Muscle of back (tissue), 3 donors: ENCODE measurements at regions not wholly inside any gene's neighbourhood (a gene's known extent, or its start where the extent isn't known, plus 50 kb on each side); places are given as distances from the start of the nearest gene placed in this dataset.

Source experiments
- DNase-seq, 3 donors: peaks; one replicate each; pipeline versions ENCODE4 v3.0.0 to v3.0.0-alpha.2; 2013

DNA sequence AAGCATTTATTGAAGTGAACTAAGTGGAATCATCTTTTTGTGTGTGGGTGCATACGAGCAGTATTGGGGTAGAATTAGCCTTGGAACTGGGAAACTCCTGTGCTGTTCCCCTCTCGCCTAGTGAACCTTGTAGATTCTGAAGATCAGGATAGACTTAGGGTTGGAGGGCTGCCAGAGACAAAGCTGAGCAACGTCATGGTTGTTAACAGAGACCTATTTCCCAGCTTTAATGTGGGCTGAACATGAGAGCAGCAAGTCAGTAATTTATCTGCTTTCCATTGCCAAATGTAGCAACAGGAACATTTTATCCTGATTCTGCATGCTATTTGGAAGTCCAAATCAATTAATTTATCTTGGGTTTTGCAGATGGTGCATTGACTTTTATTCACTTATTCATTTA lies 246.6 kb downstream of the IL20RB start:
- DNase-seq = peak; percentile 7 to 44 (median 34)

DNA sequence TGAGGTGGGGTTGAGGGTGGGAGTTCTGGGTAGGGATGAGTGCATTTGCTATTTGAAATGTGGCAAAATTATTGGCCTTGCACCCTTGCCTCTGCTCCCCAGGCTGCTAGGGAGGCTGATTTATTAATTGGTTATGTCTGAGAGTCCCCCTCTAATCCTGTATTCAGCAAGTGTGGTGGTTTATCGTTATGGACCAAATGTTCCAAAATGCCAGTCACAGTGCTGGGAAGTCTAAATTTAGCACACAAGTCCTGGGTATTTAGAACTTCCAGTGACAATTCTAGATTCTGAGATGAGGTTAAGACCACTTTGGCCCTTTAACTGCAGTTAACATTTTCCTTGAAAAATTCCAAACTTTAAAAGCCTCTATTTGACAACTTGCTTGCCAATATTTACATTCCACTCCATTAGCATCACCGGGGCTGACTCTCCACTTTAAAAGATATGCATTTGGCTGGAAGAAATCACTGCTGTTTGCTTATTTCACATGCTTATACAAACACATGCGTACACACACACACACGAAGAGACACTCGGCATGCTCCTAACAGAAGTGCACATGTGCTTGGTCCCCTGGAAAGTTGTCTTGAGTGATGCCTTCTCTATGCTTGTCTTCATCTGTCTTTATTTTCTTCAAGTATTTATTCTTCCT lies 247.7 kb downstream of the IL20RB start:
- DNase-seq = peak; percentile 4 to 32 (median 15)

DNA sequence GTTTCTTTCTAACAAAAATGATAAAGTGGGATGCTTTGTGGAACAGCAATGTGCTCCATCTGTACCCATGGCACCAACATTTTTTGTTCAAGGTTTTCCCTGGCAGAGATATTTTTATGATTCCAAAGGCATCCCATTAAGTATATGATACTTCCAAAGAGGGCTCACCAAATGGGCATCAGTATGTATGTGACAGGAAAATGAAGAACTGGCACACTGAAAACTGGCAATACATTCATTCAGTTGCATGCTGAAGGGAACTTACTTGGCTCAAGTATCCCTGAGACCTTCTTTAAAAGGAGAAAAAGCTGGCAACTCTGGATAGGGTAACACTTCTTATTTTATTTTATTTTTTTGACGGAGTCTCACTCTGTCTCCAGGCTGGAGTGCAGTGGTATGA lies 249.8 kb downstream of the IL20RB start:
- DNase-seq = no peak

DNA sequence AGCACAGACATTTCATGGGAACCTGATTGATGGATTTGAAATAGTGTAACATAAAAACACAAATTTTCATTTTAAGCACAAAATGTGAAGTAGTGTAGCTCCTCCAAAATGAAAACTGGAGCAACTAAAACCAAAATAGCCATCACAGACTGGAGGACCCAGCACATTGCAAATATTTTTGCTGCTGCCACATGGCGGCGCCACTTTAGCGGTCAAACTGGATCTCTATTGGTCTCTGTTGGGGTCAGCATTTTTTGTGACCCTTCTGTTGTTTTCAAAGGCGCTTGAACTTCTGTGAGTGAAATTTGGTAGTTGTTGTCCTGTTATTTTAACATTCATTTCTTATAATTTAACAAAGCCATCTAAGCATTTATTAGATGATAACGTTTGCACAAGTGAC lies 259.9 kb downstream of the IL20RB start:
- DNase-seq = no peak

DNA sequence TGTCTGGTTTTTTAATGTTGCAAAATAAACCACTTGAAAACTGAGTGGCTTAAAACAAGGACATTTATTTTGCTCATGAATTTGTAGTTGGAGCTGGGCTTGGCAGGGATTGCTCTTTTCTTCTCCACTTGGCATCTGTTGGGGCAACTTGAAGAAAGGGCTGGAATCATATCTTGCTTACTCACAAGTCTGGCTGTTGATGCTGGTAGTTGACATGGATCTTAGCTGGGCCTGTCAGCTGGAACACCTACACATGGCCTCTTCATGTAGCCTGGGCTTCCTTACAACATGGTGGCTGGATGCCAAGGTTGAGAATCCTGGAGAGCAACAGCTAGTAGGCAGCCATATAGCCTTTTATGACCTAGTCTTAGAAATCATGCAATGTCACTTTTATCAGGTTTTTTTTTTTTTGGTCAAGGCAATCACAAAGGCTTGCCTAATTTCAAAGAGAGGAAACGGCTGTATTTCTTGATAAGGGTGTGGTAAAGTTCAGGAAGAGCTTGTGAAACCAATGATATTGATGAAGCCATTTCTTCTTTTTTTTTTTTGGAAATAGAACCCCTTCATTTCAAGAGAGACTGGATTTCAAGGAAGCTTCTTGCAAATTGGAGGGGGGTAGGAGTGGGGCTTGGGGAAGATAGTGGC lies 262.1 kb downstream of the IL20RB start:
- DNase-seq = no peak

GRCh38 chr3:137222736-137223225 lies 265.0 kb downstream of the IL20RB start:
- DNase-seq = no peak

GRCh38 chr3:137224464-137224863 lies 266.7 kb downstream of the IL20RB start:
- no peak for DNase-seq

DNA sequence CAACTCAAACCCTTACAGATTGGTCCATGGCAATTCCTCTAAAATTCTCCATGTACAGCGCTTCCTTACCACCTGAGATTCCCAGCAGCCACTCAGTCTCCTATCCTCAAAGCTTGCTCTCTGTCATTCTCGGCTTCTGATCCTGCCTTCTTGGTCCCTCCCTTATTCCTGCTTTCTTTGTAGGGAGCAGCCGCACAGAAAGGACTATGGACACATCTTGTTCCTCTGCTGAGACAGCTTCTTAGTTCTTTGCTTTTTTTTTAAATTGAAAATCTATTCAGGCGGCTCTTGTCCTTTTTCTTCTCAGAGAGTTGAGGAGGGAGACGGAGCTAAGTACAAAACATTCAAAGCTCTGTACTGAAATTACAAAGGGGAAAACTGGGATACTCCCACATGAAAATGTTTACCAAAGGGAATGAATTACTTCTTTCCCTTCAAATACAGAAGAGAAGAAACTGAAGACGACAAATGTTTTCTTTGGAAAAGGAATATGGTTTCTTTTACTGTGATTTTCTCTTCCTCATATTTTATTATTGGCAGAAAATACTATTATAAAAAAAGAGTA lies 285.1 kb downstream of the IL20RB start:
- DNase-seq = no peak

DNA sequence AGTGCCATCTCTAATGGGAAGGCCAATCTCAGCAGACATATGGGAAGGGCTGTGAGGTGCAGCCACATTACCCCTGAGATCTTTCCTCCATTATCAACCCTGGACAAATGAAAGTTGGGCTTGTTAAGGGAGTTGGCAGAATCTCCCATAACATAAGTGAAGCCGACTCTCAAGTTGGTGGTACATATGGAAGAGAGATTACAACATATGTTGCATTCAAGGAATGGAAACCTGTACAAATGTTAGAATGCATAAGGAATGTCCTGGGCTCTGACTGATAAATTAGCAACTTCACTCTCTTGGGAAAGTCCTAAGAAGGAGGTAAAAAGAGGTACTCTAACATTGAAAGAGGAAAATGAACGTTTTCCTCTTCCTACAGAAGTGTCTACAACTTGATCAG lies 288.7 kb downstream of the IL20RB start:
- no peak for DNase-seq

DNA sequence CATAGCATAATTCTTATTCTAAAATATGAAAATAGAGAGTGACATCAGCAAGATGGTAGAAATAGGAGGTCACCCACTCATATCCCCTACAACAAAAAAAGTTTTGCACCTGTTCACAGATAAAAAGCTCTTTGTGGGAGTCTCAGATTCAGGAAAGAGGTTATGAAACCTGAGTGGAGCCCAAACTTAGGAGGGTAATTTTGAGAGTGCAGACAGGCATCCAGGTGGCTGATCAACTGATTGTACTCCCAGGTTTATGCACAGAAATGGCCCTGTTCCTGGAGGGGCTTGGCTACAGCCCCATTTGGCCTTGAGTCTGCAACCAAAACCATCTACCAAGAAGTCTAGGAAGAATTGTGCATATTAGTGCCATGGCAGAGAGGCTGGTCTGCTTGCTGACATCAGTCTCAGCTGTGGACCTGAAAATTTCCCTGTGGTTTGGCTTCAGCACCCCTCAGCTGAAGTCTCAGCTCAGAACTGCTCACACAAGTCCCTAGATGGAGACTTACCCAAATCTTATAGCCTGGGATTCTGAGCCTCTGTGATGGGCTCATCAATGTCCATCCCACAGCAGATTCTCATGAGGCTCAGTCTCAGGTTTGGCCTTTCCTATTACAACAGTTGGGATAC lies 291.6 kb downstream of the IL20RB start:
- no peak for DNase-seq

DNA sequence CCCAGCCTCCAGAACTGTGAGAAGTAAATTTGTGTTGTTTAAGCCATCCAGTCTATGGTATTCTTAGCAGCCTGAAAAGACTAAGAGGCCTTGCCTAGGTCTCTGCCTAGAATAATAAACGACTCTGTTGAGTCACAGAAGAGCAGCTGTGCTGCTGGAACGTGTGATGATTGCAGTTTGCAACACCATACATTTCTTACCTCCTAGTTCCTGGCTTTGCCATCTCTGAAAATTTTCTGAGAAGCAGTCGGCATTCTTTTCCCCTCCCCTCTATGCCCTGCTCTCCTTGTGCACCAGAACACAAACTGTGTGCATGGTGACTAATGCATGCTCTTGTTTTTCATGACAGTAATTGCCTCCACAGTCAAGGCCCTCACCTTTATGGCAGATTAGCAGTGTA lies 301.3 kb downstream of the IL20RB start:
- peak in 1 of 3 donors; percentile 7 for DNase-seq

GRCh38 chr3:137259701-137260100 lies 301.9 kb downstream of the IL20RB start:
- peak in 2 of 3 donors; percentile 40 to 56 for DNase-seq

DNA sequence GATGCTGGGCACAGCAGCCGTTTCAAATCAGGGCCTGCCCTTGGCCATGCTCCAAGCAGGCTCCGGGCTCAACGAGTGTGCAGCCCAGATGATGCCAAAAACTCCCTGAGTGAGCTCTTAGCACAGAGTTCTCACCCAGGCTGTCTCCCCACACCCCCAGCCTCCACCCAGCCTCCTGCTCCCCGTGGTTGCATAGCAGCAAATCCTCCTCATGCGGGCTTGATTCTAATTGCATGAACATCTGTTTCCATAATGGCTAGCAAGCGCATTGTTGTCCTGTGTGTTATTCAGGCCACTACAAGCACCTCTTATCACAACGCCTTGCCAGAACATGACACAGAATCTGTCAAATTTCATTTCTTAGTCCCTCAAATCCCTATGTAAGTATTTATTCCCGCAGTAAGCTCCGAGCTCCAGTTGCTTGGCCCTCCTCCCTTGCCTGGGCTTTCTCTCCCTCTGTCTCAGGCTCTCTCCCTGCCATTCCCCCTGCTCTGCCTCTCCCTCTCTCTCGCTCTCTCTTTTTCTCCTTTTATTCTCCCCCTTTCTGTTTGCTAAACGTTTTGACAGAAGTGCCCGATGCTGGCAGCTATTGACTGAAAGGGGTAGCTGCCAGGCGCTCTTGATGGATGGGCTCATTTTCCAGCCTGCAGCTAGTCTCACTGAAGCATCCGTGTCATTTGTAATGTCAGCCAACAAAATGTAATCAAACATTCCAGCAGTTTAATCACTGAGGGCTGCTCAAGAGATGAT lies 306.5 kb downstream of the IL20RB start:
- peak; percentile 45 to 82 (median 62) for DNase-seq

DNA sequence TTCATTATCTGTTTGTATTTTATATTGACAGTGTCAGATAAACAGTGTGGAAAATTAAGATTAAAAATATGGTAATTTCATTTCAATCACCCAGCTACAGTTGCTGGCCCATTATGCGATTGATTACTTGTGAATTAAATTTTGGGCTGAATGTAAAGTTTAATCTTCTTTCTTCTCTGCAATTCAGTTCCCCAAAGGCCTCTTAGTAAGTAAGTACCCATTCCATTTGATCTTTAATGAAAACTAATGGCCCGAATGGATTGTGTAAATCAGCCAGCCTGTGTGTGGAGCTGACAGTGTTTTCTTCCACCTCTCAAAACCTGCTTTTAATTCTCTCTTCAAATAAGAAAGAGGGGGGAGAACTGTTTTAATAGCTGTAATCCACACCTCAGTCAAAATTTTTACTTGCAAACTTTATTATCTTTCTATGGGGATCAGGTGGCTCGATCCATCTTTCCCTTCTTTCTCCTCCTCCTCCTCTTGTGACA lies 307.1 kb downstream of the IL20RB start:
- no peak for DNase-seq

DNA sequence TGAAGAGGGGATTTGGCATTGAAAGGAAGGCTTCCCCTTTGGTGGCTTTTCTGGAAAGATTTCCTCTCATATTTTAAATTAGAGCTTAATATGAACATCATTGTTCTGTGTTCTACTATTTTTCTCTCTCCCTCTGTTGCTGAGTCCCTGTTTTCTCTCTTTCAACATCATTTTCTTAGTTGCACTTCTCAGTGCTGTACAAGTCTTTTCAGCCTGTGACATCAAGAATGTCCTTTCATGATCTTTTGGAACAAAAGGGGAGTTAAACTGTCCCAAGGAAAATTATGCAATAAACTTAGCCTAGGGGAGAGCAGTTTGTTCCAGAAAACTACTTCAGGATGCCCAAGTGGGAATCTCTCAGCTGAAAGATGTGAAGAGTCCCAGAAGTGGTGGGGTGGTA lies 325.1 kb downstream of the IL20RB start:
- no peak for DNase-seq

- DNase-seq = no peak
Measured at GRCh38 chr3:137285924-137286323, 328.1 kb downstream of the IL20RB start.

GRCh38 chr3:137293086-137293485 lies 335.3 kb downstream of the IL20RB start:
- no peak for DNase-seq

DNA sequence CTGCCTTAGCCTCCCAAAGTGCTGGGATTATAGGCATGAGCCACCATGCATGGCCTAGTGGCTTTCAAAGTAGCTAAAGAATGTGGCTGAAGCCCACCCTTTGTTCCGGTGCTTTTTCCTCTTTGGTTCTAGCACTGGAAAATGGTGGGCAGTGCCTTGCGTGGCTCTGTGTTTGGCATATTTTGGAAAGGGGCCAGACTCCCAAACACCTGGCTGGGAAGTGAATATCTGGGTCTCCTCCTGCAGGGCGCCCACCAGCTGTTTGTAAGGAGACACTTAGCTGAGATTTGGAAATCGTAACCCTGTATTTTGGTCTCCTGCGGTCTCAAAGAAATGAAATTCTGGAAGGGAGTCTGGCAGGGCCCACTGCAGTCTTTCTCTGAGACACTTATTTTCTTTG lies 336.4 kb downstream of the IL20RB start:
- DNase-seq = no peak

GRCh38 chr3:137294839-137295238 lies 337.1 kb downstream of the IL20RB start:
- DNase-seq = no peak

GRCh38 chr3:137295336-137295735 lies 337.6 kb downstream of the IL20RB start:
- no peak for DNase-seq

DNA sequence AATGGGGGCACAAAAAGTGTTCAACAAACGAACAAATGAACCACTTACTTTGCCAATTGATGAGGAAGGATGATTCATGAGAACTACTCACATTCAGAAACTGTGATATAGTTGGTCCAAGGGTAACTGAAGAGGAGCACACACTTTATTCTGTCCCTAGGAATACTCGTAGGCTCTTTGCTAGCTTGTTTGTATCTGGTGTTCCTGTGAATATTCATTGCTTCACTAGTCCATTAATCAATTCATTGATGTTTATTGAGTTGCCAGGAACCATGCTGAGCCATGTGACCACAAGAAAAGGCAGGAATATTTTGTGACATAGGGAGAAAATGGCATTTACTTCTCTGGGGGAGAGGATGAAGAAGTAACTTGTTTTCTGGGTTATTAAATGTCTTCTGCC lies 338.3 kb downstream of the IL20RB start:
- DNase-seq = no peak

DNA sequence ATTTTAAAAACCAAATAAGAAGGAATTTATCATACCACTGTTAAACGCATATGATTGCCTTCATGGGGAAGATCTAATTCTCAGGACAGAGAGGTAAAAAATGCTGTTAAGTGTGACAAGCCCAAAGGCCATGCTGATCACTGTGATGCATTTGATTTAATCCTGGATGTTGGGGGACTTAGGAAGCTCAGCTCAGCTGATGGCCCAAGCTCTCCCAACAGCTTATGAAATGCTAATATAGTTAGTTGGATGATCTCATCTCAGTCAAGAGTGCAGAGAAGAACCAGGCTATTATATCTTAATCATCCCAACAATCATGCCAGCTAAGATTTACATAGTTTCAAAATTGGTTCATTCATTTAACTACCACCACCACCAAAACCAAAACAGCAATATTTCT lies 340.0 kb downstream of the IL20RB start:
- DNase-seq = no peak
